Endometrium (tissue), 2 donors: ENCODE measurements at regions not wholly inside any gene's neighbourhood (a gene's known extent, or its start where the extent isn't known, plus 50 kb on each side); places are given as distances from the start of the nearest gene placed in this dataset.

Experiments
- FAIRE-seq: peaks from 2 replicates; lab custom pipeline; 2012; peaks lifted over from hg19 to GRCh38; lab: Jason Lieb, UNC
- donor health status: control.
- donor health status: control.

GRCh38 chr1:234881893-234882771 lies 246.5 kb downstream of the TOMM20 start:
- FAIRE-seq: no peak

GRCh38 chr1:234879147-234880080 lies 249.2 kb downstream of the TOMM20 start:
- no peak for FAIRE-seq

GRCh38 chr1:234878288-234878687 lies 250.3 kb downstream of the TOMM20 start:
- FAIRE-seq: no peak

GRCh38 chr1:234877761-234878160 lies 250.9 kb downstream of the TOMM20 start:
- no peak for FAIRE-seq

- no peak for FAIRE-seq
These were observed 252.4 kb downstream of the TOMM20 start for GRCh38 chr1:234875953-234876855.

- no peak for FAIRE-seq
These were observed 253.2 kb downstream of the TOMM20 start for GRCh38 chr1:234875328-234875952.

GRCh38 chr1:234874291-234875288 lies 254.0 kb downstream of the TOMM20 start:
- FAIRE-seq: no peak

- no peak for FAIRE-seq
These were observed 256.8 kb downstream of the TOMM20 start for GRCh38 chr1:234871710-234872271.

- no peak for FAIRE-seq
These were observed 257.5 kb downstream of the TOMM20 start for GRCh38 chr1:234871039-234871709.

GRCh38 chr1:234870020-234870981 lies 258.3 kb downstream of the TOMM20 start:
- FAIRE-seq: no peak

- FAIRE-seq: no peak
These were observed 259.2 kb downstream of the TOMM20 start for GRCh38 chr1:234869182-234870019.

GRCh38 chr1:234868296-234869147 lies 258.5 kb upstream of the IRF2BP2 start:
- no peak for FAIRE-seq

- FAIRE-seq: no peak
These were observed 256.3 kb upstream of the IRF2BP2 start for GRCh38 chr1:234866007-234866866.

- FAIRE-seq: no peak
These were observed 255.4 kb upstream of the IRF2BP2 start for GRCh38 chr1:234865171-234866006.
